ENCODE measurements at regions not wholly inside any gene's neighbourhood (a gene's known extent, or its start where the extent isn't known, plus 50 kb on each side); places are given as distances from the start of the nearest gene placed in this dataset.

GRCh38 chr7:46343802-46344201 is 422.7 kb upstream of the IGFBP3 start:
- ChIA-PET CTCF (interaction anchor here (3.6 kb wide), 1 partner anchor 421 kb away, joined by 23 read pairs; no protein-coding TSS in a partner anchor), POLR2A (no interaction called here)
- Histone ChIP-seq H3K27ac (ENCODE audit: low read depth, low read length) (no peak overlapping the region), H3K4me3 (ENCODE audit: low read depth, low read length) (no peak overlapping the region), H3K9me3 (ENCODE audit: control insufficient read depth, insufficient read depth, low read length) (no peaks in the 10 kb centered on the region; the same call in 1 of the 2 replicates), H3K27me3 (ENCODE audit: control insufficient read depth, insufficient read depth, low read length) (no peaks in the 10 kb centered on the region)
- TF ChIP-seq, protein P1, sequence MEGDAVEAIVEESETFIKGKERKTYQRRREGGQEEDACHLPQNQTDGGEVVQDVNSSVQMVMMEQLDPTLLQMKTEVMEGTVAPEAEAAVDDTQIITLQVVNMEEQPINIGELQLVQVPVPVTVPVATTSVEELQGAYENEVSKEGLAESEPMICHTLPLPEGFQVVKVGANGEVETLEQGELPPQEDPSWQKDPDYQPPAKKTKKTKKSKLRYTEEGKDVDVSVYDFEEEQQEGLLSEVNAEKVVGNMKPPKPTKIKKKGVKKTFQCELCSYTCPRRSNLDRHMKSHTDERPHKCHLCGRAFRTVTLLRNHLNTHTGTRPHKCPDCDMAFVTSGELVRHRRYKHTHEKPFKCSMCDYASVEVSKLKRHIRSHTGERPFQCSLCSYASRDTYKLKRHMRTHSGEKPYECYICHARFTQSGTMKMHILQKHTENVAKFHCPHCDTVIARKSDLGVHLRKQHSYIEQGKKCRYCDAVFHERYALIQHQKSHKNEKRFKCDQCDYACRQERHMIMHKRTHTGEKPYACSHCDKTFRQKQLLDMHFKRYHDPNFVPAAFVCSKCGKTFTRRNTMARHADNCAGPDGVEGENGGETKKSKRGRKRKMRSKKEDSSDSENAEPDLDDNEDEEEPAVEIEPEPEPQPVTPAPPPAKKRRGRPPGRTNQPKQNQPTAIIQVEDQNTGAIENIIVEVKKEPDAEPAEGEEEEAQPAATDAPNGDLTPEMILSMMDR (IDR thresholded peaks at IDR 0.05; ENCODE audit: low read depth, low read length), result no peak
- DNase-seq (ENCODE audit: low read depth, low spot score), result no peak

DNA sequence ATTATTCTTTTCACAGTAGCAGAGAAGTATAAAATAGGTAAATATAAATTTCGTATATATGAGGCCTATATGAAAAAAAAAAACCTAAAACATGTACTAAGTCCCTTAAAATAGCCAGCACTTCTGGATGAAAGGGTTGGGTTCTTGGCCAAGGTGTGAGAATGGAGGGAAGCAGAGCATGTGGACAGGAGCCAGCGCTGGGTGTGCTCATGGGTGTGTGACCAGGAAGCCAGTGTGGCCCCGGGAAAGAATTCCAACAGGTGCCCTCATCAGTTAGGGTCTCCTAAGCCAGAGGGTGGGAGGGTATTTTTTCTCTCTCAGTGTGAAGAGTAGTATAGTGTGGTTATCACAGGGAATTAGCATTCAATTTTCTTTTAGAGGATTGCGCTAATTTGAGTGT is 401.9 kb upstream of the IGFBP3 start:
- ChIA-PET POLR2A (no interaction called here), CTCF (no interaction called here)
- no peak overlapping the region for H3K27ac ChIP-seq (ENCODE audit: low read depth, low read length)
- no peak overlapping the region for H3K4me3 ChIP-seq (ENCODE audit: low read depth, low read length)
- no peak for DNase-seq (ENCODE audit: low read depth, low spot score)
- H3K9me3 ChIP-seq (ENCODE audit: control insufficient read depth, insufficient read depth, low read length), result peaks cover 2% of the 10 kb centered on the region; the same call in 1 of the 2 replicates
- TF ChIP-seq, protein P1 (IDR thresholded peaks at IDR 0.05; ENCODE audit: low read depth, low read length), result no peak
- no peaks in the 10 kb centered on the region for H3K27me3 ChIP-seq (ENCODE audit: control insufficient read depth, insufficient read depth, low read length)

DNA sequence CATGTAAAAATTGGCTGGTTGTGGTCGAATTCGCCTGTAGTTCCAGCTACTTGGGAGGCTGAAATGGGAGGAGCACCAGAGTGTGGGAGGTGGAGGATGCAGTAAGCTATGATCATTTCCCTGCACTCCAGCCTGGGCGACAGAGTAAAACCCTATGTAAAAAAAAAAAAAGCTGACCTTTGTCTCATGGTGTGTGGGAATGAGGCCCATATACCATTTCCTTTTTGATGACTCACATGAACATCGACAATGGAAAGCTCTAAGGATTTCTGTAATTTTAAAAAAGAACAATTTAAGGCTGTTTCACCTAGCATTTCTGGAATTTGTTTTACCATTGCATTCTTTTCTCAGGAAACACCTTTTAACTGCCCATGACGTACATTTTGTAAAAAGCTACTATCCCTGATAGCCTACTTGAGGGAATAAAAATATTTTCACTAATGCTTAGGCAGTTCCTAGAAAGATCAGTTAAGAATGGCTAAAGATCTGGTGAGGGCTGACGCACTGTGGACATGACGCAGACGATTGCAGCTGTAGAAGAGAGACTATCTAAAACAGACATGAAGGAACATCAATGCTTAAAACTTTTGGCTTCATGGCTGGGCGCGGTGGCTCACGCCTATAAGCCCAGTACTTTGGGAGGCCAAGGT is 400.6 kb upstream of the IGFBP3 start:
- Histone ChIP-seq H3K9me3 (ENCODE audit: control insufficient read depth, insufficient read depth, low read length) (peaks cover 2% of the 10 kb centered on the region; the same call in 1 of the 2 replicates), H3K27me3 (ENCODE audit: control insufficient read depth, insufficient read depth, low read length) (no peaks in the 10 kb centered on the region), H3K4me3 (ENCODE audit: low read depth, low read length) (no peak overlapping the region), H3K27ac (ENCODE audit: low read depth, low read length) (no peak overlapping the region)
- ChIA-PET POLR2A (no interaction called here), CTCF (interaction anchor here (0.6 to 2.7 kb wide), 3 partner anchors 119 to 779 kb away, joined by 3 to 9 read pairs (median 4); partner anchors contain the start of gene IGFBP3)
- TF ChIP-seq, protein P1 (IDR thresholded peaks at IDR 0.05; ENCODE audit: low read depth, low read length), result no peak
- DNase-seq (ENCODE audit: low read depth, low spot score), result no peak

GRCh38 chr7:46320956-46321355 is 399.9 kb upstream of the IGFBP3 start:
- Histone ChIP-seq H3K4me3 (ENCODE audit: low read depth, low read length) (no peak overlapping the region), H3K27ac (ENCODE audit: low read depth, low read length) (no peak overlapping the region), H3K27me3 (ENCODE audit: control insufficient read depth, insufficient read depth, low read length) (no peaks in the 10 kb centered on the region), H3K9me3 (ENCODE audit: control insufficient read depth, insufficient read depth, low read length) (peaks cover 2% of the 10 kb centered on the region; the same call in 1 of the 2 replicates)
- ChIA-PET CTCF (interaction anchor here (0.6 to 2.7 kb wide), 3 partner anchors 38 to 399 kb away, joined by 3 to 9 read pairs (median 4); partner anchors contain the start of gene IGFBP3), POLR2A (no interaction called here)
- TF ChIP-seq, protein P1 (IDR thresholded peaks at IDR 0.05; ENCODE audit: low read depth, low read length), result no peak
- DNase-seq (ENCODE audit: low read depth, low spot score), result no peak

GRCh38 chr7:46319841-46320240 is 398.8 kb upstream of the IGFBP3 start:
- DNase-seq (ENCODE audit: low read depth, low spot score), result no peak
- no peaks in the 10 kb centered on the region for H3K27me3 ChIP-seq (ENCODE audit: control insufficient read depth, insufficient read depth, low read length)
- ChIA-PET CTCF (interaction anchor here (1.2 to 2.7 kb wide), 2 partner anchors 37 to 398 kb away, joined by 3 to 9 read pairs; partner anchors contain the start of gene IGFBP3), POLR2A (no interaction called here)
- no peaks in the 10 kb centered on the region for H3K9me3 ChIP-seq (ENCODE audit: control insufficient read depth, insufficient read depth, low read length)
- H3K27ac ChIP-seq (ENCODE audit: low read depth, low read length), result no peak overlapping the region
- TF ChIP-seq, protein P1 (IDR thresholded peaks at IDR 0.05; ENCODE audit: low read depth, low read length), result no peak
- no peak overlapping the region for H3K4me3 ChIP-seq (ENCODE audit: low read depth, low read length)
